Stimulated activated naive CD8-positive, alpha-beta T cell treated with anti-CD3 and anti-CD28 coated beads, Interleukin-15, Interleukin-2, amounts not matched to agents 100 U/mL and 50 U/mL, for 24 hours (primary cell): ENCODE measurements at regions not wholly inside any gene's neighbourhood (a gene's known extent, or its start where the extent isn't known, plus 50 kb on each side); places are given as distances from the start of the nearest gene placed in this dataset.
"Not testable (repeated sequence)": the region's sequence is repeated elsewhere in the genome, so short reads cannot be mapped to it uniquely, and the experiment has no call there.

Source experiments
- ATAC-seq: fragments of 150-1000 bp; cut with Tn5 transposase; one replicate; pipeline ENCODE4 v1.10.0; 2021
- DNase-seq: peaks from one replicate; pipeline ENCODE4 v3.0.0; 2021

DNA sequence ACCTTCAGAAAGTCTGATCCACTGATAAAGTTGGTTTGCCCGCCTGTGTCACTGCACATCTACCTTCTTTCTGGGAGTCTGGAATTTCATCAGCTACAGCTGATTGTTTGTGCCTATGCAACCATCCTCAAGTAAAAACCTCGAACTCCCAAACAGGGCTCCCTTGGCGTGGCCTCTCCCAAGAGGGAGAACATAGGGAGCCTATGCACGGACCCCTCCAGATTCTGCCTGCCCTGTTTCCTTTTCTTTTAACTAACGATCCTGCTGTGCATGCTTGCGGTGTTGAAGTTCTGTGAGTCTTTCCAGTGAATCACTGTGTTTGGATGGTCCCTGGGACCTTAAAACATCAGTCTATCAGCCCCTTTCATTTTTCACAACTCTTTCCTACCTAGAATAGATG is 226.9 kb upstream of the SEMA3D start:
- DNase-seq (no peak), ATAC-seq (no peak)

GRCh38 chr7:85412912-85413311 is 226.1 kb upstream of the SEMA3D start:
- ATAC-seq (no peak), DNase-seq (no peak)

DNA sequence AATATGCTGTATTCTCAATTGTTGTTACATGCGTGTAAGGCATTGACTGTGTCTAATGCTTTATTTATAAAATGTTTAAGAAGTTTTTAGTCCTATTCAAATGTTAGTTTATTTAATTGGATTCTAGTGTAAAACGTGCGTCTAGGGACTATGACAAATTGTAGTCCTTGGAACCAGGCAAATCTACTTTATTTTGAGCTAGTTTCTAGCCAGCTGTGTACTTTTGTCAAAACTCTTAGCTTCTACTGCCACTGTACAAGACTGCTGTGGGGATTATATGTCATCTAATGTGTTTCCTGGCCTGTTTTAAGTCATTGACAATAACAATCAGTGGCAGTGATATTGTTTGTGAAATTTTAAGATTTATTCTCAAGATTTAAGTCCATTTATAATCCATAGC is 220.5 kb upstream of the SEMA3D start:
- no peak for DNase-seq
- ATAC-seq: no peak

DNA sequence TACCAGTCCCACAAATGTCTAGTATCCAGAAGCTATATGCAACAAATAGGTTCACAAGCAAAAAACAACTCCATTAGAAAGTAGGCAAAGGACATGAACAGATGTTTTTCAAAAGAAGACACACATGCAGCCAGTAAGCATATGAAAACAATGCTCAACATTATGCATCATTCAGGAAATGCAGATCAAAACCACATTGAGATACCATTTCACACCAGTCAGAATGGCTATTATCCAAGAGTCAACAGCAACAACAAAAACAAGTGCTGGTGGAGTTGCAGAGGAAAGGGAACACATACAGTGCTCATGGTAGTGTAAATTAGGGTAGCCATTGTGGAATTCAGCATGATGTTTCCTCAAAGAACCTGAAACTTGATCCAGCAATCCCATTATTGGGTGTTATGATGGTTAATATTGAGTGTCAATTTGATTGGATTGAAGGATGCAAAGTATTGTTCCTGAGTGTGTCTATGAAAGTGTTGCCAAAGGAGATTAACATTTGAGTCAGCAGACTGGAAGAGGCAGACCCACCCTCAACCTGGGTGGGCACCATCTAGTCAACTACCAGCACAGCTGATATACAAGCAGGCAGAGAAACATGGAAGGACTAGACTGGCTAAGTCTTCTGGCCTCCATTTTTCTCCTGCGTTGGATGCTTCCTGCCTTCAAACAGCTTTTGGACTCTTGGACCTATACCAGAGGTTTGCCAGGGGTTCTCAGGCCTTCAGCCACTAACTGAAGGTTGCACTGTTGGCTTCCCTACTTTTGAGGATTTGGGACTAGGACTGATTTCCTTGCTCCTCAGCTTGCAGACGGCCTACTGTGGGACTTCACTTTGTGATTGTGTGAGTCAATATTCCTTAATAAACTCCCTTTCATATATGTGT is 218.4 kb upstream of the SEMA3D start:
- ATAC-seq (no peak), DNase-seq (no peak)

DNA sequence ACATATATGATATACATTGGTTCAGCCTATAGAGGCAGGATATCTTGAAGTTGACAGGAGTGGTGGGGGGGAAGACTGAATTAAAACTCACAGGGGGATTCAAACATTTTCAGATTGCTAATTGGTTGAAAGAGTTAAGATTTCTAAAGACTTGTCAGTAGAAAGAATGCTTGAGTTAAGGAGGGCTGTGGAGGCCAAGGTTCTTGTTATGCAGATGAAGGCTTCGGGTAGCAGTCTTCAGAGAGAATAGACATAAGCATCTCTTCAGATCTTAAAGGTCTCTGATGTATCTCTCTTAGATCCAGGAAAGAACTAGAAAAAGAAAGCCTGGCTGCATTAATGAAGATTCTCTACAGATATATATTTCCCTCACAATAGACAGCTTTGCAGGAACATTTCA is 209.8 kb upstream of the SEMA3D start:
- no peak for ATAC-seq

DNA sequence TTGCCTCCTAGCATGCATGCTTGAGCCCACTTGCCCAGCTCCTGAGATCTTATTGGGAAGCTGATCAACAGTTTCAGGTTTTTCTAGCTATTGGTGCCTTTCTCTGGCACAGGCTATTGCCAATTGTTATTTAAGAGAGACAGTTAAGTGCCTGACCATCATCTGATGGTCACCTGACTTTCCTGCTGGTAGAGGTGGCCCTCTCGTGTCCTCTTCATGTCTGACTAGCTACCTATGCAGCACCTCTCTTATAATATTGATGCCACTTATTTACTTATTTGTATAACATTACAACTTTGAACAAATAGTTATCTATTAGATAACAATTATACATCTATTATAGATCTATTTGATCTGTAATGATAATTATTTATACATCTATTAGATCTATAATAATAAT is 205.9 kb upstream of the SEMA3D start:
- no peak for ATAC-seq
- DNase-seq: no peak

More for the DNA sequence above, 209.8 kb upstream of the SEMA3D start:
- DNase-seq: no peak

GRCh38 chr7:85392326-85392725 is 205.5 kb upstream of the SEMA3D start:
- ATAC-seq (no peak), DNase-seq (no peak)

- DNase-seq (no peak), ATAC-seq (no peak)
Measured at GRCh38 chr7:85386460-85386859, 199.6 kb upstream of the SEMA3D start.

- ATAC-seq (no peak), DNase-seq (no peak)
Measured at GRCh38 chr7:85384392-85384791, 197.5 kb upstream of the SEMA3D start.

DNA sequence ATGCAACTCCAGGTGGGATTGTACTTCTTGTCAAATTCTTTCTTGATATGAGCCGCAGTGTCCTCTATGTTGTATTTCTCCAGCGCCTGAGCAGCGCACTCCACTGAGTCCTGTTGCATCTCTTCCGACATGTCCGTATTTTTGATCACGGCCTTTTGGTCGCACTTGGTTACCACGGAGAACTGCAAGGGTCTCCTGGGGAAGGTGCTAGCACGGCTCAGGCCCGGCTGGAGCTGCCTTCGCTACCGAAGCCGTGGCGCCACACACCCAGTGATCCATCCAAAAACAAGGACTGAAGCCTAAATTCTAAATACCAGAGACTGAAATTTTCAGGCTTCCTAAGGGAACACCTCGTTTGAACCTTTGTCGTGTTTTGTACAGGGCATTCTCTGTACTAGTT is 194.4 kb upstream of the SEMA3D start:
- no peak for DNase-seq
- ATAC-seq: no peak

DNA sequence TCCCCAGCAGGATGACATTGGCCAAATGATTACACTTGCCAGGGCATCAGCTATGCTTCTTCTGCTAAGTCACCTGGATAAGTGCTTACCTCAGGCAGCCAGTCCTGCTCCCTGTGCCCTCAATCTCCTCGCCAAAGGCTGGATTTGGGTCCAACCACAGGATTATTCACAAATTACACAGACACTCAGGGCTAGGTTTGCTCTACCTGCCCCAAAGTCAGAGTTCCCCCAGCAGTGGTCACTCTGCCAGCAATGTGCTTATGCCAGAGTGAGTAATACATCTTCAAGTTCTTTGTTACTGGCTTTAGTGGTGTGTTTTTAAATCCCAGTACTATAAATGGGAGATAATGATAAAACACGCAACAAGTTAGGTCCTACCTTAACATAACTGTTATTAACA is 189.7 kb upstream of the SEMA3D start:
- no peak for ATAC-seq
- no peak for DNase-seq

DNA sequence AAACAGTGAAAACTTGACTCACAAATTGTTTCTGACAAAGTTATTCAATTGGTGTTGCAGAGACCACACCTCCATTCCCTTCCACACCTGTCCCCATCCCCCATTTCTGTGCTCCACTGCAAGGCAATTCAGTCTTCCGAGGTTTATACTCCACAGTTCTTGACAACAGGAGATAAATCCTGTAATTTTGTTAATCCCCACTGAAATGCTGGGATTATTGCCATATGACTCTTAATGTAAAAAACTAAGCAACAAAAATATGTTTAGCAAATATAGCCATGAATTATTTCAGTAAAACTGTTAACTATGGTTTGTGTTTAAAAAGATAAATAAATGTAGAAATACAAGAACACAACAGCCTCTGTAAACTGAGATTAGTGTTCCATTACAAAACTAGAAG is 170.1 kb upstream of the SEMA3D start:
- DNase-seq (no peak), ATAC-seq (no peak)

DNA sequence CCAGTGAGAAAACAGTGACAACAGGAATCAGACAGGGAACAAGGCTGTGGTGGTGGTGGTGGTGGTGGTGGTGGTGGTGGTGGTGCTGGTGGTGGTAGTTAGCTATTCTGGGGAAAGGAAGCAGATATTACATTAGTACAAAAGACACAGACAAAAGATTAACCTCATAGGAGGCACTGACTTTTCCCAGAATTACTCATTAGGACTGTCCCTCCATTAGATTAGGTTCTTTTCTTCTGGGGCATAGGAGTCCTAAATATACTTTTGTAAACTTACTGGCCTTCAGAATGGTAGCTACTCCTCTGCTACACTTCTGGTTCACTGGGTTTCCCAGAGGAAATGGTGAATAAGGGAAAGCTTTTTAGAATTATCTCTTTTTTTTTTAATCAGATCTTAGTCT is 156.6 kb upstream of the SEMA3D start:
- ATAC-seq: no peak
- no peak for DNase-seq

DNA sequence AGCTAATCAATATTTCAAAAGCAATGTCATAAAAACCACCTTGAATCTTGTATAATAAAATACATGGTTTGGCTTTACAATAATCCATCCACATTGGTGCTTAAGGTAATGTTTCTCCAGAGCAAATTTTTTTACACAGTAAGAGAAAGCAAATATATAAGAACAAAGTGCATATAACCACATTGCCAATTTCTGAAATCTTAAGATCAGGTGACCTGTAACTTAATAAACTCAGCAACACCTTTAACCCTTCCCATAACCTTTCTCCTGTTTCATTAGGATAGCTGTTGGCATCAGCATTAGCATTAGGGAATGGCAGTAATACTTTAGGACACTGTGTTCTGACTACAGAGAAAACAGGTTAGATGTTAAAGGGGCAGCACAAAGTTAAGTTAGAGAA is 155.9 kb upstream of the SEMA3D start:
- no peak for ATAC-seq

DNA sequence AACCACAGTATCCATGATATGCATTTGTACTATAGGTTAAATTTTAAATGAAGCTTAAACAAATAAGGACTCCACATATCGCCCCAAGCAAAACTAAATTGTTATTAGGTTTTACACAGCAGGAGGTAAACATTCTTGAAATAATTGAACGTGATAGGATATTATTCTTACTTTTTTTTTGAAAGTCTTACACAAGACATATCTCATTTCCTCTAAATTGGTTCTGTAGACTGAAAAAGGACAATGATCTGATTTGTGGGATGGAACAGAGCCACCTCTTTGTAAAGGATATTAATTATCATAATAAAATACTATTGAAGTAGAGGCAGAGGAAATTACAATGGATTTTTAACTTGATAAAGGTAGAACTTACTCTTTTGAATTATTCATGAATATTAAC is 155.1 kb upstream of the SEMA3D start:
- DNase-seq (no peak), ATAC-seq (no peak)

More for the DNA sequence above, 155.9 kb upstream of the SEMA3D start:
- no peak for DNase-seq

GRCh38 chr7:85341121-85341520 is 154.3 kb upstream of the SEMA3D start:
- ATAC-seq (no peak), DNase-seq (no peak)

GRCh38 chr7:85336086-85336485 is 149.2 kb upstream of the SEMA3D start:
- DNase-seq: no peak
- ATAC-seq: no peak

DNA sequence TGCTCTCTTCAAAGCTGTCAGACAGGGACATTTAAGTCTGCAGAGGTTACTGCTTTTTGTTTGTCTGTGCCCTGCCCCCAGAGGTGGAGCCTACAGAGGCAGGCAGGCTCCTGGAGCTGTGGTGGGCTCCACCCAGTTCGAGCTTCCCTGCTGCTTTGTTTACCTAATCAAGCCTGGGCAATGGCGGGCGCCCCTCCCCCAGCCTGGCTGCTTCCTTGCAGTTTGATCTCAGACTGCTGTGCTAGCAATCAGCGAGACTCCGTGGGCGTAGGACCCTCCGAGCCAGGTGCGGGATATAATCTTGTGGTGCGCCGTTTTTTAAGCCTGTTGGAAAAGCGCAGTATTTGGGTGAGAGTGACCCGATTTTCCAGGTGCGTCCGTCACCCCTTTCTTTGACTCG is 148.3 kb upstream of the SEMA3D start:
- not testable (repeated sequence) for ATAC-seq, DNase-seq

- ATAC-seq (no peak), DNase-seq (no peak)
Measured at GRCh38 chr7:85328456-85328998, 141.7 kb upstream of the SEMA3D start.

DNA sequence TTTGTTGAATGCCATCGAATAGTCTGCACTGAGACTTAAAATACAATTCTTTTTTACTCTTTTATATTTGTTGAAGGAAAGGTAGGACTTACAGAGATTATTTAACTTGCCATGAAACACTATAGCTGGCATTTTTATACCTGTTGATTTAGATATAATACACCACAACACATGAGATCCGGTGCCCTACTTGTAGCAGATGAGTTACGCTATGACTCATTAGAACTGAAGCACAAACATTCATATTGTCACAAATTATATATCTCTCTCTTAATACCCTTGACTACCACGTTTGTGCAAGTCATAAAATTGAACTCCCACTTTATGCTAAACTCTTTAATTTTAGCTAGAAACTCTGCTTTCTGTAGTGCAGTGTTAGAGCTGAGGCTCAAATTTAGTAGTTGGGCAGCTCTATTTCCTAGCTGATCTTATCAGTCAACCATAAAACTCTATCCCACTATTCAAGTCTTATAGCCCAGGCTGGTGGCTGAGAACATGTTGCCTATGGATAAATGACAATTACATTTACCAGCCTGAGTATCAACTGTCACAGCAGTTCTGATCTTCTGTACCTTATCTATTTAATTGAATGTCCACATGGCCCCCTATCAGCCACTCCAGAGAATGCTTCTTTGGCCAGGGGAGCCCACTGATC is 137.4 kb upstream of the SEMA3D start:
- DNase-seq: no peak
- no peak for ATAC-seq

- no peak for DNase-seq
Measured at GRCh38 chr7:85322252-85322651, 135.4 kb upstream of the SEMA3D start.

GRCh38 chr7:85320699-85321476 is 134.0 kb upstream of the SEMA3D start:
- DNase-seq (no peak), ATAC-seq (no peak)

More at GRCh38 chr7:85322252-85322651, 135.4 kb upstream of the SEMA3D start:
- no peak for ATAC-seq

GRCh38 chr7:85316489-85316888 is 129.6 kb upstream of the SEMA3D start:
- no peak for ATAC-seq
- no peak for DNase-seq
